Kidney glomerular epithelial cell (primary cell): ENCODE measurements at regions not wholly inside any gene's neighbourhood (a gene's known extent, or its start where the extent isn't known, plus 50 kb on each side); places are given as distances from the start of the nearest gene placed in this dataset.

Experiments
- DNase-seq: peaks from one replicate; lab custom pipeline; 2025; lab: John Stamatoyannopoulos, UW

GRCh38 chr13:76440568-76440967, 445.6 kb downstream of the KCTD12 start:
- no peak for DNase-seq

GRCh38 chr13:76439546-76439945, 446.7 kb downstream of the KCTD12 start:
- no peak for DNase-seq

DNA sequence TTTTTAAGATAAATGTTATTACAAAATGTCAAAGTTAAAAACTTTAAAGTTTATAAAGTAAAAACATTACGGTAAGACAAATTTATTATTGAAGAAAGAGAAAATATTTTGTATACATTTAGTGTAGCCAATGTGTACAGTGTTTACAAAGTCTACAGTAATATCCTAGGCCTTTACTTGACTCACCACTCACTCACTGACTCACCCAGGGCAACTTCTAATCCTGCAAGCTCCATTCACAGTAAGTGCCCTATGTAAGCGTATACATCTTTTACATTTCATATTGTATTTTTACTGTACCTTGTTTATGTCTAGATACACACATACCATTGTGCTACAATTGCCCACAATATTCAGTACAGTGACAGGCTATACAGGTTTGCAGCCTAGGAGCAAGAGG, 448.2 kb downstream of the KCTD12 start:
- no peak for DNase-seq

DNA sequence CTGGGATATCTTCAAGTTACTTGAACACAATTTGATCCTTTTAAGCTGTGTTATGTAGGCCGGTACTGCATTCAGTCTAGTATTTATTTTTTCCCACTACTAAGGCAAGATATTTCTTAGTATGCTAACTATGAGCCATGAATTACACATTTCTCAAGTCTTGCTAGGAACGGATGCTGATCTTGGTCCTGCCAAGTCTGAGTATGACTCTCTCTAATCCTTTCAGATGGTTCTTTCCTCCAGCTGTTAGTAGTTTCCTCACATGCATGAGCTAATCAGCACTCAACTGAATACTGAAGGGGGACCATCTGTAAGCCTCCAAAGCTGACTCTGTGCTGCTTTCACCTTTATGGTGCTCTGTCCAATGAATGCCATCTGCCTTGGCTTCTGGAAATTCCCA, 460.3 kb downstream of the KCTD12 start:
- no peak for DNase-seq

GRCh38 chr13:76421011-76421410, 465.2 kb downstream of the KCTD12 start:
- DNase-seq: no peak

GRCh38 chr13:76418404-76418803, 467.8 kb downstream of the KCTD12 start:
- no peak for DNase-seq

DNA sequence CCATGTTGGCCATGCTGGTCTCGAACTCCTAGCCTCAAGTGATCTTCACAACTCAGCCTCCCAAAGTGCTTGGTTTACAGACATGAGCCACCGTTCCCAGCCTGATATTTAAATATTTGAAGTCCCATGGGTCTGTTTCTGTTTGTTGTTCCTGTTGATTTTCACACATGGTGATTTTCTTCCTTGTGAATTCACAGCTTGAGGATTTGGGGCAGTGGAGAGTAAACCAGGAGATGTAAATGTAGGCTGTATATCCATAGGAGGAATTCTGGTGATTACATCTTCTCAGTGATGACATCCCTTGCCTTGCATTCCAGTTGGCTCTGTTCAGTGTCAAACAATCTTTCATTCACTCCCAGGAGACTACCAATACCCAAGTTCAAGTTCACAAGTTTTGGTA, 471.9 kb downstream of the KCTD12 start:
- DNase-seq: no peak

DNA sequence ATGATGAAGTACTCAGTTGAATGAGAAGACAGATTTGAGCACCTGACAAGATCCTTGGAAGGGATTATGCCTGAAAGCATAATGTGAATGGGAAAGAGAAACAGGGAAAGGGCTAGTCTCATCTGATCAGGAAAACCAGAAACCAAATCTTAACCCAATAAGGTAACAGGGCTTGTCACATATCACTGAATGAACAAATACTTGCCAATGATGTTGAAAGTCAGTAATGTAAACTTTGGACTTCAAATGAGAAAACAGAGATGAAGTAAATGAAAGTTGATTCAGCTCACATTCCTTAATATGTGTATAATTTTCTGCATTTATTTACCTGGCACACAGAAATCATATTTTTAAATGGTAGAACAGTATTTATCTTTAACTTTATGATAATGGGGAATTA, 480.0 kb downstream of the KCTD12 start:
- no peak for DNase-seq

GRCh38 chr13:76398425-76398824, 487.8 kb downstream of the KCTD12 start:
- no peak for DNase-seq

GRCh38 chr13:76397413-76397812, 488.8 kb downstream of the KCTD12 start:
- no peak for DNase-seq

DNA sequence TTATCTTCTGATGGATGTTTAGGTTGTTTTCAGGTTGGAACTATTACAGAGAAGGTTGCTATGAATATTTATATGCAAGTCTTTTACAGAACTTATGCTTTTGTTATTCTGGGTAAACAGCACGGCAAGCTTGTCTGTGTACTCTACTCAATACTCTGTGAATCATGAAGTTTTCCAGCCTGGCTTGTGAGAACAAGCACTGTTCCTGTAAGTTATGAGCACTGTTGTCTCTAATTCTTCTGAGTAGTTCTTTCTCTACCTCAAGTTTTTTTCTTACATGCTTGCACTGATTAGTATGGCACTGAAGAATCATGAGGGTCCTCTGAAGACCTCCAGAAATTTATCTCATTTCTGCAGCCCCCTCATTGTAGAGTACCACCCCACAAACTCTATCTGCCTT, 496.9 kb downstream of the KCTD12 start:
- DNase-seq: no peak

DNA sequence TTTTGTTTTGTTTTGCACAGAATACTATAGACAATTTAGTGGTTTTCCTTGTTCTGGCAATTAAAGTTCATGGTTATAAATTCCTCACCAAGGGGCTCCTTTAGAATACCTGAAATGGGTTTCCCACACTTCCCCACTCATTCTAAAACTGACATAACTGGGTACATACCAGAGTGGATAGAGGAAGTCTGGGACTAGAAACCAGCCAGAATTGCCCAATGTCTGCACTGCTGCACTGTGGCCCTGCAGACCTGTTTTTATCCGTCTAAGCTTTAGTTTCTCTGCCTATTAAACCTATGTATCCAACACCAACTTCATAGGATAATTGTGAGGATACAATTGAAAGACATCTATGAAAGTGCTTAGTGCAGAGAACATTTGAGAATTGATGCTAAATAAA, 498.6 kb downstream of the KCTD12 start:
- no peak for DNase-seq

GRCh38 chr13:76386321-76386720, 499.9 kb downstream of the KCTD12 start:
- DNase-seq: no peak

GRCh38 chr13:76385586-76385985, 500.6 kb downstream of the KCTD12 start:
- no peak for DNase-seq

GRCh38 chr13:76383676-76384461, 502.3 kb downstream of the KCTD12 start:
- DNase-seq: peak; percentile 84

DNA sequence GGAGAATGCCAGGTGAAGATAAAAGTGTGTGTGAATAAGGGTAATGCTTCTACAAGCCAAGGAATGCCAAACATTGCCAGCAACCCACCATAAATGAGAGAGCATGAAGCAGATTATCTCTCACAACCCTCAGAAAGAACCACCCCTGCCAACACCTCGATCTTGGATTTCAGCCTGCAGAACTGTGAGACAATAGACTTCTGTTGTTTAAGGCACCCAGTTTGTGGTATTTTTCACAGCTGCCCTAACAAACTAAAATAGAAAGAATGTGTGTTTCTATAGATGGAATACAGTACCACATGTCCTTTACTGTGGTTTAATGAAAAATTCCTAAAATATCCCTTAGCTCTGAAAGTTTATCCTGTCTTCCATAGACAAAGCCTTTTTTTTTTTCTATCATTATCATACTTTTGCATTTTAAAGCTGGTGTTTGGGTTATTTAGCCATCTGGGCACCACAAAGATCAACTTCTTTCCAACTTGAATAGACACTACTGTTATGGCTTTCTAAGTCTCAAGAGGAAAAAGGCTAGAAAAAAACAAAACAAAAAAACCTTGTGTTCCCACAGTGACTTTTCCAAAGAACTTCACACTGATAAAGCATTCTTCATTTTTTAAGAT, 505.6 kb downstream of the KCTD12 start:
- DNase-seq: no peak

- no peak for DNase-seq
Observed at GRCh38 chr13:76379341-76380105, 506.7 kb downstream of the KCTD12 start.

- no peak for DNase-seq
Observed at GRCh38 chr13:76378767-76379166, 507.4 kb downstream of the KCTD12 start.

- DNase-seq: no peak
Observed at GRCh38 chr13:76363682-76364289, 522.4 kb downstream of the KCTD12 start.

- no peak for DNase-seq
Observed at GRCh38 chr13:76361868-76362267, 524.3 kb downstream of the KCTD12 start.

- no peak for DNase-seq
Observed at GRCh38 chr13:76351541-76352229, 534.5 kb downstream of the KCTD12 start.

DNA sequence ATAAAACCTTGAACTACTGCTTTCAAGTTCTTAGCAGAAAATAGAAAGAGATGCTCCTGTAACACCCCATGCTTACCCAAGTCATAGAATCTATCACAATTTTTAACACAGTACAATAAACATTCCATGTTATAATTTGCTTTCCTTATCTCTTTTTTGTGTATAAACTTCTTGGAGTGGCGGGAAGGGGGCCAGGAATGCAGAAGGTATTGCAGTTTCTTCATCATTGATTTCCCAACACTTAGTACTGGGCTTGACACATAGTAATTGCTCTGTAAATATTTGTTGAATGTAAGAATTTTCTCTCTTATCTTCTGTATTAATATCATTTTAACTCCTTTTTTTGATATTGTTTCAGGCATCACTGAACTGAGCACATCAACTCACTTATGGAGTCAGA, 535.8 kb downstream of the KCTD12 start:
- no peak for DNase-seq
